ENCODE measurements at regions not wholly inside any gene's neighbourhood (a gene's known extent, or its start where the extent isn't known, plus 50 kb on each side); places are given as distances from the start of the nearest gene placed in this dataset.

GRCh38 chr1:8170059-8170835 is 144.1 kb upstream of the ERRFI1 start (continued):
- TF ChIP-seq ETS1 (CRISPR knock-in tag; IDR thresholded peaks at IDR 0.05) (no peak), BATF2 (CRISPR knock-in tag; IDR thresholded peaks at IDR 0.05) (no peak), ZBTB46 (CRISPR knock-in tag; IDR thresholded peaks at IDR 0.05; ENCODE audit: borderline replicate concordance) (no peak; the same call in 1 of the 2 replicates), ZNF678 (CRISPR knock-in tag; IDR thresholded peaks at IDR 0.05) (no peak), SKIL (CRISPR knock-in tag; IDR thresholded peaks at IDR 0.05; ENCODE audit: borderline replicate concordance) (peak; percentile 93), DDIT3 (CRISPR knock-in tag; IDR thresholded peaks at IDR 0.05) (no peak), RFX1 (IDR thresholded peaks at IDR 0.05) (no peak), ZNF646 (CRISPR knock-in tag; IDR thresholded peaks at IDR 0.05) (no peak), ZBTB8A (CRISPR knock-in tag; IDR thresholded peaks at IDR 0.05; ENCODE audit: borderline replicate concordance, low read depth) (no peak), SCMH1 (CRISPR knock-in tag; IDR thresholded peaks at IDR 0.05; ENCODE audit: borderline replicate concordance) (no peak), CBX1 (IDR thresholded peaks at IDR 0.05; ENCODE audit: low read depth) (no peak), ZFAT (CRISPR knock-in tag; conservative IDR thresholded peaks at IDR 0.05) (no peak), SRSF4 (IDR thresholded peaks at IDR 0.05; ENCODE audit: low read depth, low read length, poor library complexity, severe bottlenecking) (no peak), ZNF484 (CRISPR knock-in tag; IDR thresholded peaks at IDR 0.05; ENCODE audit: borderline replicate concordance, low read depth) (no peak), ATRX (CRISPR knock-in tag; IDR thresholded peaks at IDR 0.05; ENCODE audit: borderline replicate concordance) (no peak), ZZZ3 (CRISPR knock-in tag; IDR thresholded peaks at IDR 0.05; ENCODE audit: borderline replicate concordance) (no peak)
